Osteoblast (primary cell): ENCODE measurements at regions not wholly inside any gene's neighbourhood (a gene's known extent, or its start where the extent isn't known, plus 50 kb on each side); places are given as distances from the start of the nearest gene placed in this dataset.

Experiments used
- DNase-seq: peaks from one replicate; pipeline ENCODE4 v3.0.0; 2011; ENCODE audit warnings: low spot score, mixed read lengths; ENCODE audit not compliant: insufficient read length; ENCODE audit errors: missing footprints
- H2AFZ ChIP-seq: 2 replicates; pipeline ENCODE4 v1.6.0; 2011; ENCODE audit warnings: mild to moderate bottlenecking, low read length
- H3K27ac ChIP-seq: 2 replicates; pipeline ENCODE4 v1.5.1; 2011; ENCODE audit warnings: mild to moderate bottlenecking, low read depth, low read length, moderate library complexity
- H3K27me3 ChIP-seq: 2 replicates; pipeline ENCODE4 v1.6.0; 2012; ENCODE audit warnings: mild to moderate bottlenecking, control low read depth, inconsistent platforms, low read length, moderate library complexity; ENCODE audit not compliant: insufficient read depth
- H3K36me3 ChIP-seq: 2 replicates; pipeline ENCODE4 v1.5.1; 2011; ENCODE audit warnings: mild to moderate bottlenecking, low read length, control low read depth, moderate library complexity; ENCODE audit not compliant: insufficient read depth
- H3K4me1 ChIP-seq: 2 replicates; pipeline ENCODE4 v1.5.1; 2011; ENCODE audit warnings: mild to moderate bottlenecking, low read length, control low read depth, moderate library complexity; ENCODE audit not compliant: insufficient read depth
- H3K4me2 ChIP-seq: 2 replicates; pipeline ENCODE4 v1.6.0; 2011; ENCODE audit warnings: mild to moderate bottlenecking, low read length; ENCODE audit not compliant: insufficient read depth
- H3K4me3 ChIP-seq: fragments of 200-600 bp; sonication (generic); 3 replicates; pipeline ENCODE4 v1.5.1; 2012; ENCODE audit warnings: mild to moderate bottlenecking, low read length, inconsistent platforms; ENCODE audit not compliant: insufficient read depth
- H3K79me2 ChIP-seq: 2 replicates; pipeline ENCODE4 v1.6.0; 2012; ENCODE audit warnings: mild to moderate bottlenecking, low read length, control low read depth, inconsistent platforms; ENCODE audit not compliant: insufficient read depth
- H3K9me3 ChIP-seq: 2 replicates; pipeline ENCODE4 v1.5.1; 2011; ENCODE audit warnings: low read depth, low read length, control low read depth
- H4K20me1 ChIP-seq: 2 replicates; pipeline ENCODE4 v1.6.0; 2012; ENCODE audit warnings: mild to moderate bottlenecking, low read length, control low read depth; ENCODE audit not compliant: insufficient read depth
- TF ChIP-seq, protein P1 (sequence below): IDR thresholded peaks from 2 replicates; pipeline ENCODE4 v1.5.1; 2011; ENCODE audit warnings: mild to moderate bottlenecking, low read depth, low read length, moderate library complexity; ENCODE audit errors: extremely low read depth

DNA sequence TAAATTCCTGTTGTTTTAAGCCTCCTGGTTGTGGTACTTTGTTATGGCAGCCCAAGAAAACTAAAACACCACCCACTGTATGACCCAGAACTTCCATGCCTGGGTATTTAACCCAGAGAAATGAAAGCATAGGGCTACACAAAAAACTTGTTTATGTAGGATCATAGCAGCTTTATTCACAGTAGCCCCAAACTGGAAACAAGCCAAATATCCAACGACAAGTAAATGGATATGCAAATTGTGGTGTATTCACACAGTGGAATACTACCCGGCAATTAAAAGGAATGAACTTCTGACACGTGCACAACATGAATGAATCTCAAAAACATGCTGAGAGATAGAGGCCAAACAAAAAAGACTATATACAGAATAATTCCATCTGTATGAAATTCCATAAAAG lies 62.2 kb upstream of the NAV2 start:
- TF ChIP-seq, protein P1, sequence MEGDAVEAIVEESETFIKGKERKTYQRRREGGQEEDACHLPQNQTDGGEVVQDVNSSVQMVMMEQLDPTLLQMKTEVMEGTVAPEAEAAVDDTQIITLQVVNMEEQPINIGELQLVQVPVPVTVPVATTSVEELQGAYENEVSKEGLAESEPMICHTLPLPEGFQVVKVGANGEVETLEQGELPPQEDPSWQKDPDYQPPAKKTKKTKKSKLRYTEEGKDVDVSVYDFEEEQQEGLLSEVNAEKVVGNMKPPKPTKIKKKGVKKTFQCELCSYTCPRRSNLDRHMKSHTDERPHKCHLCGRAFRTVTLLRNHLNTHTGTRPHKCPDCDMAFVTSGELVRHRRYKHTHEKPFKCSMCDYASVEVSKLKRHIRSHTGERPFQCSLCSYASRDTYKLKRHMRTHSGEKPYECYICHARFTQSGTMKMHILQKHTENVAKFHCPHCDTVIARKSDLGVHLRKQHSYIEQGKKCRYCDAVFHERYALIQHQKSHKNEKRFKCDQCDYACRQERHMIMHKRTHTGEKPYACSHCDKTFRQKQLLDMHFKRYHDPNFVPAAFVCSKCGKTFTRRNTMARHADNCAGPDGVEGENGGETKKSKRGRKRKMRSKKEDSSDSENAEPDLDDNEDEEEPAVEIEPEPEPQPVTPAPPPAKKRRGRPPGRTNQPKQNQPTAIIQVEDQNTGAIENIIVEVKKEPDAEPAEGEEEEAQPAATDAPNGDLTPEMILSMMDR: no peak
- no peaks in the 10 kb centered on the region for H3K36me3 ChIP-seq
- DNase-seq: no peak
- H3K4me2 ChIP-seq: no peak overlapping the region
- H3K27ac ChIP-seq: no peak overlapping the region
- H3K79me2 ChIP-seq: no peaks in the 10 kb centered on the region
- no peak overlapping the region for H3K4me3 ChIP-seq
- no peaks in the 10 kb centered on the region for H3K9me3 ChIP-seq
- H4K20me1 ChIP-seq: peaks cover 7% of the 10 kb centered on the region
- peaks cover 11% of the 10 kb centered on the region for H3K4me1 ChIP-seq
- H3K27me3 ChIP-seq: no peaks in the 10 kb centered on the region
- no peak overlapping the region for H2AFZ ChIP-seq

DNA sequence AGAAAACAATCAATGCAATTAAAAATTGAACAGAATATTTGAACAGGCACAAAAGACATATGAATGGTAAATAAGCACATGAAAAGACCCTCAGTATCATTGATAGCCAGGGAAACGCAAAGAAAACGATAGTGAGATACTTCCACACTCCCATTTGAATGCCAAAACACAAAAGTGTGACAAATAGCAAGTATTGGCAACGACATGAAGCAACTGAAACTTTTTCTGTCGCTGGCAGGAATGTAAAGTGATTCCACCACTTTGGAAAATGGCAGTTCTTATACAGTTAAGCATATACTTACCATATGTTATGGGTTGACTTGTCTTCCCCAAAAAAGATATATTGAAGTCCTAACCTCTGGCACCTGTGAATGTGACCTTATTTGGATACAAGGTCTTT lies 62.9 kb upstream of the NAV2 start:
- H3K36me3 ChIP-seq: no peaks in the 10 kb centered on the region
- H2AFZ ChIP-seq: no peak overlapping the region
- no peak overlapping the region for H3K27ac ChIP-seq
- H3K4me2 ChIP-seq: no peak overlapping the region
- no peaks in the 10 kb centered on the region for H3K79me2 ChIP-seq
- H3K4me3 ChIP-seq: no peak overlapping the region
- no peaks in the 10 kb centered on the region for H3K9me3 ChIP-seq
- H3K27me3 ChIP-seq: no peaks in the 10 kb centered on the region
- H4K20me1 ChIP-seq: peaks cover 7% of the 10 kb centered on the region
- DNase-seq: no peak
- H3K4me1 ChIP-seq: peaks cover 11% of the 10 kb centered on the region
- TF ChIP-seq, protein P1: no peak

DNA sequence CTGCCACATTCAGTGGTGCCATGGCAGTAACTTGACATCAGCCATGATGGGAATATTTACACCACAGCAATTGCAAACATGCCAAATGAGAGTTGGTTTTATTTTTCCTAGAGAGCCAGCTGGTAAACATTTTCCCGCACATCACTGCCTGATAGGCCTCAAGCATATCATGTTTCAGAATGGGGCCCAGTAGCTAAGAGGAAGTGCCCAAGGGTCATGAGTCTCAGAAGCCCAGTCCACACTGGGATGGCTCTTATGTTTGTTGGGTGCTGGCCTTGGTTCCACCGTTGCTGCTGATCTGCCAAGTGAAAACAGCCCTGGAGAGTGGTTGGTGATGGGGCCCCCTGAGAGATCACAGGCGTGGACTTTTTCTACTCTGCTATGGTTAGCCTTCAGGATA lies 64.3 kb upstream of the NAV2 start:
- Histone ChIP-seq H3K36me3 (no peaks in the 10 kb centered on the region), H3K27me3 (peaks cover 3% of the 10 kb centered on the region), H3K4me1 (peaks cover 11% of the 10 kb centered on the region), H3K4me2 (no peak overlapping the region), H3K79me2 (no peaks in the 10 kb centered on the region), H4K20me1 (peaks cover 7% of the 10 kb centered on the region), H3K4me3 (no peak overlapping the region), H2AFZ (no peak overlapping the region), H3K9me3 (no peaks in the 10 kb centered on the region), H3K27ac (no peak overlapping the region)
- DNase-seq: no peak
- TF ChIP-seq, protein P1: no peak

DNA sequence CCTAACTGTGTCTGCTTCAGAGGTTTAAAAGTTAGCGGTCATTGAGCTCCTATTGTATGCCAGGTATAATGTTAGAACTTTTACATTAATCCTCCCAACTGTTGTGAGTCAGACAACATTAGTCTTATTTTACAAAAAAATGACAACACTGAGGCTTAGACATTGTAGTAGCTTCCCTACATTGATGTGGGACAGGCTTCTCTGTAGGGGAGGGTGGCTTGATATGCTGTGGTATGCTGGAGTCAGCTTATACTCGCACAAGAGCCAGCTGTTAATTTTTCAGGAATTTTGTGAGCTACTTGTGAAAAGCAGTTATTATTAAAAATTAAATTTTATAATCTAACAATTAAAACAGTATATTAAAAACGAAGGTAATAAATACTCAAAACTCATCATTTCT lies 64.8 kb upstream of the NAV2 start:
- Histone ChIP-seq H3K4me1 (peaks cover 11% of the 10 kb centered on the region), H3K9me3 (no peaks in the 10 kb centered on the region), H3K36me3 (no peaks in the 10 kb centered on the region), H3K27me3 (peaks cover 3% of the 10 kb centered on the region), H3K27ac (no peak overlapping the region), H3K4me2 (no peak overlapping the region), H2AFZ (no peak overlapping the region), H3K79me2 (no peaks in the 10 kb centered on the region), H3K4me3 (no peak overlapping the region), H4K20me1 (peaks cover 7% of the 10 kb centered on the region)
- no peak for DNase-seq
- TF ChIP-seq, protein P1: no peak
